ENCODE measurements at regions not wholly inside any gene's neighbourhood (a gene's known extent, or its start where the extent isn't known, plus 50 kb on each side); places are given as distances from the start of the nearest gene placed in this dataset.

- TF ChIP-seq CTCF (IDR thresholded peaks at IDR 0.05) (no peak), EP300 (IDR thresholded peaks at IDR 0.05) (no peak), POLR2AphosphoS5 (IDR thresholded peaks at IDR 0.05) (no peak), POLR2A (IDR thresholded peaks at IDR 0.05) (no peak)
- H3K4me1 ChIP-seq: peaks cover 0 to 10% (median 4%) of the 10 kb centered on the region in 4 donors
- H3K4me3 ChIP-seq: no peak overlapping the region
- DNase-seq: no peak
- no peaks in the 10 kb centered on the region for H3K36me3 ChIP-seq
- H3K9me3 ChIP-seq: peaks cover 0 to 4% (median 2%) of the 10 kb centered on the region in 4 donors
- no peaks in the 10 kb centered on the region for H3K27me3 ChIP-seq
- intact Hi-C loops (cut with DNase I): no loop called here
- peak overlapping the region in 1 of 4 donors; percentile 14 for H3K27ac ChIP-seq
These were observed 1532.8 kb upstream of the ACO1 start for GRCh38 chr9:30851600-30851999.

GRCh38 chr9:30900706-30901105, 1483.7 kb upstream of the ACO1 start:
- intact Hi-C loops (cut with DNase I): no loop called here
- H3K27ac ChIP-seq: no peak overlapping the region
- H3K9me3 ChIP-seq: no peaks in the 10 kb centered on the region
- TF ChIP-seq POLR2AphosphoS5 (IDR thresholded peaks at IDR 0.05) (no peak), CTCF (IDR thresholded peaks at IDR 0.05) (no peak), EP300 (IDR thresholded peaks at IDR 0.05) (no peak), POLR2A (IDR thresholded peaks at IDR 0.05) (no peak)
- WGBS, 2 donors: 86 to 95% methylated on average over 1 of the region's 1 CpG
- H3K4me3 ChIP-seq: no peak overlapping the region
- H3K4me1 ChIP-seq: no peaks in the 10 kb centered on the region
- no peaks in the 10 kb centered on the region for H3K27me3 ChIP-seq
- no peaks in the 10 kb centered on the region for H3K36me3 ChIP-seq
- DNase-seq: no peak

GRCh38 chr9:30913331-30913730, 1471.1 kb upstream of the ACO1 start:
- DNase-seq: no peak
- no peak overlapping the region for H3K4me3 ChIP-seq
- H3K27me3 ChIP-seq: no peaks in the 10 kb centered on the region
- WGBS, 2 donors: 56 to 64% methylated on average over 3 of the region's 3 CpGs
- intact Hi-C loops (cut with DNase I): no loop called here
- no peaks in the 10 kb centered on the region for H3K4me1 ChIP-seq
- H3K27ac ChIP-seq: no peak overlapping the region
- H3K36me3 ChIP-seq: no peaks in the 10 kb centered on the region
- TF ChIP-seq POLR2AphosphoS5 (IDR thresholded peaks at IDR 0.05) (no peak), CTCF (IDR thresholded peaks at IDR 0.05) (no peak), POLR2A (IDR thresholded peaks at IDR 0.05) (no peak)
- no peaks in the 10 kb centered on the region for H3K9me3 ChIP-seq

GRCh38 chr9:30915451-30915850, 1469.0 kb upstream of the ACO1 start:
- no peaks in the 10 kb centered on the region for H3K36me3 ChIP-seq
- 83 to 87% methylated on average over 4 of the region's 4 CpGs for WGBS, 2 donors
- H3K4me1 ChIP-seq: no peaks in the 10 kb centered on the region
- H3K9me3 ChIP-seq: no peaks in the 10 kb centered on the region
- intact Hi-C loops (cut with DNase I): no loop called here
- H3K27me3 ChIP-seq: no peaks in the 10 kb centered on the region
- H3K4me3 ChIP-seq: no peak overlapping the region
- H3K27ac ChIP-seq: no peak overlapping the region
- TF ChIP-seq EP300 (IDR thresholded peaks at IDR 0.05) (no peak), CTCF (IDR thresholded peaks at IDR 0.05) (no peak), POLR2AphosphoS5 (IDR thresholded peaks at IDR 0.05) (no peak), POLR2A (IDR thresholded peaks at IDR 0.05) (no peak)
- DNase-seq: no peak

- Histone ChIP-seq H3K36me3 (no peaks in the 10 kb centered on the region), H3K4me1 (no peaks in the 10 kb centered on the region), H3K9me3 (no peaks in the 10 kb centered on the region), H3K27ac (no peak overlapping the region), H3K4me3 (no peak overlapping the region), H3K27me3 (no peaks in the 10 kb centered on the region)
- no peak for DNase-seq
- TF ChIP-seq EP300 (IDR thresholded peaks at IDR 0.05) (no peak), POLR2A (IDR thresholded peaks at IDR 0.05) (no peak), POLR2AphosphoS5 (IDR thresholded peaks at IDR 0.05) (no peak), CTCF (IDR thresholded peaks at IDR 0.05) (no peak)
- intact Hi-C loops (cut with DNase I): no loop called here
- 59 to 67% methylated on average over 5 of the region's 5 CpGs for WGBS, 2 donors
These were observed 1459.3 kb upstream of the ACO1 start for GRCh38 chr9:30925126-30925525.

Data from sigmoid colon (tissue), 6 donors.